ENCODE measurements at regions not wholly inside any gene's neighbourhood (a gene's known extent, or its start where the extent isn't known, plus 50 kb on each side); places are given as distances from the start of the nearest gene placed in this dataset.

GRCh38 chr14:51581017-51581881 is 70.5 kb upstream of the FRMD6 start:
- DNase-seq (ENCODE audit: low spot score) = no peak
- H3K27ac ChIP-seq = no peak overlapping the region
- no peak for TF ChIP-seq CTCF (IDR thresholded peaks at IDR 0.05)

GRCh38 chr14:51582437-51582836 is 69.3 kb upstream of the FRMD6 start:
- TF ChIP-seq CTCF (IDR thresholded peaks at IDR 0.05) = no peak
- no peak overlapping the region for H3K27ac ChIP-seq
- no peak overlapping the region for H3K4me3 ChIP-seq
- DNase-seq (ENCODE audit: low spot score) = no peak

More at GRCh38 chr14:51581017-51581881, 70.5 kb upstream of the FRMD6 start:
- H3K4me3 ChIP-seq = no peak overlapping the region

GRCh38 chr14:51585055-51585454 is 66.7 kb upstream of the FRMD6 start:
- DNase-seq (ENCODE audit: low spot score) = no peak
- no peak for TF ChIP-seq CTCF (IDR thresholded peaks at IDR 0.05)
- Histone ChIP-seq H3K4me3 (no peak overlapping the region), H3K27ac (no peak overlapping the region)

- no peak for TF ChIP-seq CTCF (IDR thresholded peaks at IDR 0.05)
- DNase-seq (ENCODE audit: low spot score) = no peak
- no peak overlapping the region for H3K4me3 ChIP-seq
- no peak overlapping the region for H3K27ac ChIP-seq
Observed at GRCh38 chr14:51592836-51593235, 58.9 kb upstream of the FRMD6 start.

GRCh38 chr14:51593397-51593796 is 58.3 kb upstream of the FRMD6 start:
- no peak overlapping the region for H3K27ac ChIP-seq
- no peak overlapping the region for H3K4me3 ChIP-seq
- no peak for DNase-seq (ENCODE audit: low spot score)
- TF ChIP-seq CTCF (IDR thresholded peaks at IDR 0.05) = no peak

- Histone ChIP-seq H3K4me3 (no peak overlapping the region), H3K27ac (no peak overlapping the region)
- TF ChIP-seq CTCF (IDR thresholded peaks at IDR 0.05) = no peak
- DNase-seq (ENCODE audit: low spot score) = no peak
Observed at GRCh38 chr14:51595881-51596455, 55.7 kb upstream of the FRMD6 start.

Measured in coronary artery (tissue), 2 donors.